ENCODE measurements at regions not wholly inside any gene's neighbourhood (a gene's known extent, or its start where the extent isn't known, plus 50 kb on each side); places are given as distances from the start of the nearest gene placed in this dataset.
"Not testable (repeated sequence)": the region's sequence is repeated elsewhere in the genome, so short reads cannot be mapped to it uniquely, and the experiment has no call there.

DNA sequence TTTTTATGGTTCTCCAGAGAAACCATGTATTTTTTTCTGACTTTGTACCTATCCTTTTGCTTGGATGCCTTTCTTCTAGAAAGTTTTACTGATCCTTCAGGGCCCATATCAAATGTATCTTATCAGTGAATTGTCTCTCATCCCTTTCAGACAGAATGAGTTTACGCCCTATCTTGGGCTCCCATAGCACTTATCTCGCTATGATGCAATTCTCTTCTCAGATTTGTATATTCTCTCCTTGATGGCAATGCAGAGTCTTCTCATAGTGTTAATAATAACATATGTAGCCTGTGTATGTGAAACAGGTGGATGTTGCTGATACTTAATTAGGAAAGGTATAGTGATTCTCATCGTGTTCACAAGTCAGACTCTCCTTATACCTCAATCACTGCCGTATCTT, 336.2 kb downstream of the UTRN start:
- DNase-seq = no peak

DNA sequence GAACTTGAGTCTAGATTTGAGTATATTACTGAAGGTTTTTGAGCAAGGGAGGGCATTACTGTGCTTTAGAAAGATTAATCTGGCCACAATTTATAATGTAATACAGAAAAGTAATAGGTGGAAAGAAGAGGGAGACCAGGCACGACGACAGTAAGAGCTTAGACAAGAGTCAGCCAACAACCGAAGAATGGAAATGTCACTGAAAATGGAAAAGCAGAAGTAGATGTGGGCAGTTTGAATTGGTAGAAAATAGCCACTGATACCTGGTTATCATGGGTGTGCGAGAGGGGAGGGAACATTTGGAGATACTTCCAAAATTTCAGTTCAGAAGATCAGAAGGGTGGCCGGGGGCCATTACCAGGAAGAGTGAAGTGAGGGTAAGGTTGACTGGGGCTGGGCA, 339.1 kb downstream of the UTRN start:
- DNase-seq = no peak

DNA sequence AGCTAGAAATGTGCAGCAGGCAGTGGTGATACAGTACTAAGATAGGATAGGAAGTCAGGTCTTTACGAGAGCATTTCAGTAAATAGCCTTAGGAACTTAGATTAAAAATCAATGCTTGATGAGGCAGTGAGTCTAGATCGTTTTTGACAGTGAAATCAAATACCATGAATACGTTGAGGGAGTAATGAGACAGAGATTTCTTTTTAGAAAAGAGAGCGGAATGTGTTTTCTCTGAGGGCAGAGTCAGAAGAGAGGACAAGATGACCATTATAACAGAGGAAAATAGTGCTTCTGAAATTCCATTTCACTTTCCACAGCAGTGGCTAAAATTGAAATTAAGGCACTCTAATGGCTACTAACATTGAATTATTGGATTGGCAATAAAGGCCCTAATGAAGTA, 339.6 kb downstream of the UTRN start:
- no peak for DNase-seq

DNA sequence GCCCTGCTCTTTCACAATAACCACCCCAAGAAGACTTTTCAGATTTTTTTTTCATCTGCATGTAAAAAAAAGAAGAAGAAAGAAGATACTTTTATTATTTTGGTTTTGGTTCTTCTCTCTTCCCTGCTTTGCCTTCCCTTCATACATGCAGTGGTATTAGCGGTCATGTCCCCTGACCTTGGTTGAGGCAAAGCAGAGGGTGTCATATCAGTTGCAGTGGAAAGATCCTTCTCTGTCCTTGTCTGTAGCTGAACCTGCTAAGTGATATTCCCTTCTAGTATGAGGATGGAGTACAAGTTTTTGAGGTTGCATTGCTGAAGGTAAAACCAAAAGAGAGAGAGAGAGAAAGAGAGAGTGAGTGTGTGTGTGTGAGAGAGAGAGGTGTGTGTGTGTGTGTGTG, 345.7 kb downstream of the UTRN start:
- no peak for DNase-seq

DNA sequence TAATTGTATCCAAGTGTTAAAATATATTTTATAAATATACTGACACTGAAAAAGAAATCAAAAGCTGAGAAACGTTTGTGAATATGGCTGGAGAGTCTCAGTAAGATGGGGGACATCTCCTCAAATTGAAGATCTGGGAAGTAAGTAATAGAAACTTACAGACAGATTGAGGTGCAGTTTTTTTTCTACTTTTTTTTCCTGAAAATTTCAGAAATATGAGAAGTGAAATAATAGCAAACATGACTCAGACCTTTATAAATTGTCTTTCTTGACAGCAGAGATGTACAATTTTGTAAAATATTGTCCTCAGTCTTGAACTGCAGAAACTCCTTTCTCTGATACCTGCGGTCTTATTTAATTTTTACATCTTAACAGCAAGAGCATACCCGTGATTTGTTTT, 347.1 kb downstream of the UTRN start:
- no peak for DNase-seq

DNA sequence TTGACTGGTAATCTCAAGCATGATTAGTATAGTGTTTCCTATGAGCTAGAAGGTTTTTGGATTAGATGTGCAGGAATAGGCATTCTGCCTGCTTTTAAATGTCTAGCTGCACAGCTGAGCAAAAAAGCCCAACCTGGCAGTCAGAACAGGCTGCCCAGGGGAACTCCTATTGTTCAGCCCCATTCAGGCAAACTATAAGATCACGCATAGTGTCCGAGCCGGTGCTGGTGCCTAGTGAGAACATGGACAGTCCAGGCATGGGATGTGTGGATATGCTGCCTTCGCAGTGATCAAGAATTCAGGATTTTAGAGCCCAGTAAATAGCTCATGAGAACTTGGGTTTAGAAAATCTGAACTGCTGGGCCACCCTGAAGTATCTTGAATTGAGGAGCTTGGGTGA, 348.8 kb downstream of the UTRN start:
- no peak for DNase-seq

DNA sequence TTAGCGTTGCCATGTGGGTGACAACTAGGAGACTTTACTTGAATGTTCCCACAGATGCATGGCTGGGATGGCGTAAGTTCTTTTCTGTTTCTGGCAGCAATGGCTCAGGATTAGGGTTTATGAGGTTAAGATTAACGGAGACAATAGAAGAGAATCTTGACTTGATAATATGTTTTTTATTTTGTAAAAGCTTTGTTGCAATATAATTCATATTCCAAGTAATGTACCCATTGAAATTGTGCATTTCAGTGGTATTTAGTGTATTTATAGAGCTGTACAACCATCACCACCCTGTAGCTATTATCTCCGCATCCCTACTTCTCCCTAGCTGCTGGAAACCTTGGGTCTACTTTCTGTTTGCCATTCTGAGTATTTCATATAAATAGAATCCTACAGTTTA, 349.2 kb downstream of the UTRN start:
- no peak for DNase-seq

DNA sequence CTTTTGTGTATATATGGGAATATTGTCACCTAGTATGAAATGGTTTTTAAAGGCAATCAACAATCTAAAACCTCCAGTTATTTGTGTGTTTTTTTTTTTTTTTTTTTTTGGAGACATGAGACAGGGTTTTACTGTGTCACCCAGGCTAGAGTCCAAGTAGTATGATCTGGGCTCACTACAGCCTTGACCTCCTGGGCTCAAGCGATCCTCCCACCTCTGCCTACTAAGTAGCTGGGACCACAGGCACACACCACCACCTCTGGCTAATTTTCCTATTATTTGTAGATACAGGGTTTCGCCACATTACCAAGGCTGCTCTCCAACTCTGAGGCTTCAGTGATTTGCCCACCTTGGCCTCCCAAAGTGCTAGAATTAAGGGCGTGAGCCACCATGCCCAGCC, 349.9 kb downstream of the UTRN start:
- no peak for DNase-seq

DNA sequence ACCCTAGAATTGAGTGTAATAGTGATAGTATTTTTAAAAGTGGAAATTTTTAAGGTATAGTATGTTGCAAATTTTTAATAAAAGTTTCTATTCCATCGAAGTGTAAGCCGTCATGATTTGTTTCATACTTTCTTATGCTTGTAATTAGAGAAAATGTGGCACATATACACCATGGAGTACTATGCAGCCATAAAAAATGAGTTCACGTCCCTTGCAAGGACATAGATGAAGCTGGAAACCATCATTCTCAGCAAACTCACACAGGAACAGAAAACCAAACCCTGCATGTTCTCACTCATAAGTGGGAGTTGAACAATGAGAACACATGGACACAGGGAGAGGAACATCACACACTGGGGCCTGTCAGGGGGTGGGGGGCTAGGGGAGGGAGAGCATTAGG, 350.9 kb downstream of the UTRN start:
- not testable (repeated sequence) for DNase-seq

DNA sequence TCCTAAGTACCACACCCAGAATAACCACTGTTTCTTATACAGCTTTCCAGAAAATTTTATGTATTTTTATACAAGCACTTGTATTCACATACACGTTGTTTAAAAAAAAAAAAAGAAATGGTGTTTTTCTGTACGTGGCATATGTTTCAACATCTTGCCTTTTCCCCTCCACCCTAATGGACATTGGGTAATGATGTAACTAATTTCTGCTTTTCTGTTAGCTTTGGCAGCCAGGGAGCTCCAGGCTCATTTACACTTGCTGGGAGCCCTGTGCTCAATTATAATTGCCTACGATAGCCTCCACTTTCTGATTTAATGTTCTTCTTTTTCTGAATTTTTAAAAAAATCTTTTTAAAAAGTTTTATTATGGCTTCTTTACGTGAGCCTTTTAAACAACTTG, 352.4 kb downstream of the UTRN start:
- no peak for DNase-seq

DNA sequence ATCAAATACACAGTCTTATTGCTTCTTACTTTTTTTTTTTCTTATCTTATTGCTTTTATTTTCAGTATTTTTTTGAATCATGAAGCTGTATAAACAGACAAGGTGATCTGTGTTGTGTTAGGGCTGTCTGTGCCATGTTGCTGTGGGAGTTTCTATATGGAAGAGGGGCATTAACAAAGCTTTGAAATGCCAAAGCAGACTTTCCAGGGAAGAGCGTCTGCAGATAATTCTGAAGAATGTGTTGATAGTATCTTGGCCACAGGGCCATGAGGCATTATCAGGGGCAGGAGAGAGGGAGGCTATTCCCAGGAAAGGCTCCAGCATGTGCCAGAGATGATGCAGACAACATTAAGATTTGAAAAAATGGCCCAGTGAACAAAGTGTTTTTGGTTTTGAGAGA, 354.5 kb downstream of the UTRN start:
- DNase-seq = no peak

DNA sequence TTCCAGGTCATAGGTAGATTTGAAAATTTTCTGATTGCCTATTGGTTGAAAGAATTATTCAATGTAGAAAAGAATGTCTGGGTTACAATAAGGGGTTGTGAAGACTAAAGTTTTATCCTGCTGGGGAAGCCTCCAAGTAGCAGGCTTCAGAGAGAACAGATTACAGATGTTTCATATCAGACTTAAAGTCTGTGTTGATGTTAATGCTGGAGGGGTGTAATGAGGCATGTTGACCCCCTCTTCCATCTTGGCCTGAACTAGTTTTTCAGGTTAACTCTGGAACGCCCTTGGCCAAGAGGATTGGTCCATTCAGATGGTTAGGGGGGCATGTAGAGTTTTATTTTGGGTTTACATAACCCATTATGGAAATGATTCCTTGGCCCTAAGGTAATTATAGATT, 356.2 kb downstream of the UTRN start:
- no peak for DNase-seq

DNA sequence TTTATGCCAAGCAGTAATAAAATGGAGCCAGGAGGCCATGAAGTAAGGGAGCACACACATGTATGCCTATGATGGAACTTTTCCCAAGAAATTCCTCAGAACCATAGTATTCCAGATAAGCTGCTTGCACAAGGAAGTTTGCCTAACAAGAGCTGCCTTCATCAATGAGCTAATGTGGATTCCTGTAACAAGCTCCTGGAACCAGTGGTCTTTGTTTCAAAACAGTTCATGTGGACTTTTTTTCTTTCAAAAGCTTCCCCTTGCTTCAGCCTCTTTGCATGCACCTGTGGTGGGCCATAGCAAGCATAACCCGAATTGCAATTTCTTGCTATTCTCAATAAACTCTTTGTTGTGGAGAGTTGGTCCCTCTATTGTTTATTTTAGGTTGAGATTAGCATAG, 359.6 kb downstream of the UTRN start:
- DNase-seq = no peak

DNA sequence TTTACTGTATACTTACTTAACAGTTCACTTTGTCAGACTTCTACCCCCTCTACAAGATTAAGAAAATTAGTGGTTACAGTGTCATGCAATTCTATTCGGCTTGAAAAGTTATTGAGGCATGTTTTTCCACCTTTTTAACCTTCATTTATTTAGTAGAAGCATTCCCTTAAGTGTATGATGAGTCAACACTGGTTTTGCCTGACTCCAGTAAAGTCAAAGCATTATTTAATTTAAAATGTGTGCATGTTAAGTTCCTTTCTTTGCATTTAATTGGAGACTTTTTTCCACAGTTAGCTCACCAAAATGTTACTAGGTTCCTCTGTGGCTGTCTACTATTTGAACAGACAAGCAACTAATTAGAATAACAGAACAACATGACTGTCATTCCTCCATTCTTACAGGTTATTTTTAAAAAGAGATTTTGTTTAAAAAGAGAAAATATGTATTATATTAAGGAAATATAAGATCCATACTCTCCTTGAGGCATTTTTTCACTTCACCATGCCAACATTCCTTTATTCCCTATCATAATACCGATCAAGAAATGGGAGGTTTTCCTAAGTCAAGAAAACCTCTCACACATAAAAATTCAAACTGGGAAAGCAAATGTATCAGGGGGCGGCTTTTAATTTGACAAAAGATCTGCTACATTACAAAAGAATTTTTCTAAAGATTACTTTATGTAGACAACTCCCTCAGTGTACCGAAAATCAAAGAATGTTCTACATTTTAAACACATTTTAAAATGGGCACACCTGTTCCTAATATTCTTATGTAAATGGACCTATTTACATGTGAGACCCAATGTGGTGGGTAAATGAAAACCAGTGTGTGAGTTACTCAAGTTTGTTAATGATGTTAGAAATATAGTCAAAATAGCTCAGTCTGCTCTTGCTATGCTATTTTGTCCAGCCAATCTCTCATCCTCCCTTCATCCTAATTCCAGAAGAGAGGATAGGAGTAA, 361.2 kb downstream of the UTRN start:
- peak; percentile 25 for DNase-seq

DNA sequence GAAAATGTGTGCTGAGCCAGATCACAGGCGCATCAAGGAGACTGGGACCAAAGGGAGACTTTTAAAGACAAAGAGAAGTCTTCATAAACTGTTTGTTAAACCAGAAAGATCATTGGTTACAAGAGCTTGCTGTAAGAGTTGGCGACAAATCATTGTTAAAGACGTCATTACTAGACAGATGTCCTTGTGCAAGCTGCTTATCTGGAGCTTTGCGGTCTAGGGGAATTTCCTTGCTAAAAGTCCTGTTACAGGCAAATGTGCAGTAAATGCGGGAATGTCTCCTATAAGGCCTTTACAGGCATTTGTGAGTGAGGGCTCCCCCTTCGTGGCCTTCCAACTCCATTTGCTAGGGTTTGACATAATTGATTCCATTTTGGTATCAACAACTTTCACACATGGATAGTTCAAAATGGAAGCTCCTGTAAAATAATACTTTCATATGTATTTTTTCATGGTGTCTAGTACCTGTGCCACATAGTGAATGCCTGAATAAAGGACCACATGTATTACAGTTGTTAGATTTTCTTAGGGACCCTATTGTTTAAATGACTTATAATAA, 362.4 kb downstream of the UTRN start:
- peak; percentile 29 for DNase-seq

DNA sequence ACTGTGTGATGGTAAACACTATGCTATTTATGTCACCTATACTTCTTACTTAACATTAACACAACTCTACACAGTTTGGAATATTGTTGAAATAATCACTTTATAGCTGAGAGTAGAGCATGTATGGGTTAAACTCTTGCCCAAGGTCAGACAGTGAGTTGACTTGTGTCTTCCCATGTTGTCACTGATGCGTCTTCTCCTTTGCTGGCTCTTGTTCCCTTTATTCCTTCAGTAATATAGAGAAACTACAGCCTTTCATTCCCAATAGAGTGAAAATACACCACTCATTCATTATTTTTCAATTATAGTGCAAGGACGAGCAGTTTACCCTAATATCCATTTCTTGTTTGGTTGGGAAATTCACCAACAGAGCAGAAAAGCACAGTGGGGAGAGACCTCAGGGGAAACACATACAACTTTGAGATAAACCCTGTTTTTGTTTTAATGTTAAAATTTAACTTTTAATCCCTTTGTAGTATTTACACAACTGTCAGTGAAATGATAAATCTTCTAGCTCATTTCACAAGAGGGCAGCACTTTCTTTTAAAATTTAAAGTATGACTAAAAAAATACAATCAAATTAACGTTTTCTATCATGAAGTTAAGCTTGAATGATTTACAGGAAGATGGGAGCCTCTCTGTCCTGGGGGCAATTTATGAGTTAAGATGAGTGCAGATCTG, 363.0 kb downstream of the UTRN start:
- DNase-seq = no peak

DNA sequence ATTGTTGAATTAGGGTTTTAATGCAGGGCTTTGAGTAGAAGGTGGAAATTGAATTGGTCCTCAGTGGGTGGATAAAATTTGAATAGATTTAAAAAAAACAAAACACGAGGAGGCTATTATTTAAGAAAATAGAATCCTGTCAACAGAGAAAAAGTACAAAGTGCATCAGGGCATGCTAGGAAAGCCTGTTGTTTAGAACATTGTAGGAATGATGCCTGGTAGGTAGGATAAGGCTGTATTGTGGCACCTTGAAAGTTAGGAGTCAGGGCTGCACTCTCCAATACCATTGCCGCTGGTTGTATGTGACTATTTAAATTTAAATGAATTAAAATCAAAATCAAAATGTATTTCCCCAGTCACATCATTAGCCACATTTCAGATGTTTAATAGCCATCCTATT, 363.9 kb downstream of the UTRN start:
- no peak for DNase-seq

DNA sequence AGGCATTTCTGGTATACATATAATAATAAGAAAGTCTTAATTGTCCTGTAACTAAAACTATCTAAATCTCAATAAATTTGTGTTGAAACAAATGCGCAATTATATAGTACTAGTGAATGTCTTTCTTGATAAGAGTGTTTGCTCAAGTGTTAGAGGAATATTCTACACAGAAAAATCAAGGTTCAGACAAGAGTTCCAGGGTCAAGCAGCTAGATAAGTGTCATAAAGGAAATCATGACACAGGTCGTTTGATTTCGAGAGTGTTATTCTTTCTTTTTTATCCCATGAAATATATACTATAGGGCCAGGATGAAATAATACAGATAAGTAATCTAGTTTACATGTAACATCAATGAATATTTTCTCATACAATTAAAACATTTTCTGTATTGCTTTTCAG, 366.1 kb downstream of the UTRN start:
- DNase-seq = no peak

DNA sequence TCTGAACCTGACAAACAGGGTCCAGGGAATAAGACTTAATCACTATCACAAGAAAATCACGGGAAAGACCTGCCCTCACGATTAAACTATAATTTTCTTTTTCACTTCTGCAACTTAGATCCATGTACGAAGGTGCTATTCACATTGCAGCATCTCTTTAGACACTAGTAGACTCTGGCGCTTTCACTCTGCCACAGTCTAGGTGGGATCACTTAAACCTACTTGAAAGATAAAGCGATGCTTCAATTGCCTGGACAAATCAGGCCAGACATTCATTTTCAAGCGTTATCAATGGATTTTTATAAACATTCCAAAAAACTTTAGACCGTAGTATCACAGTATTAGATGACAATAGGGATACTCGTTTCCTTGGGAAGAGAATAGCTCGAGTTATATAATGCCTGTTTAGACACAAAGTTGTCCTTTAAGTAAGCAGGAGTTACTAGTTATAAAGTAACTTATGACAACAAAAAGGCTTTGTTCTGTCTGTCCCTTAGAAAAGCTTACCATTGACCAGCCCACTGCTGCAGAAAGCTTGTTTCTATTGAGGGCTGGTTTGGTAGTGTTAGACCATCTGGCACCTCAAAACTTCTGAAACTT, 367.3 kb downstream of the UTRN start:
- no peak for DNase-seq

DNA sequence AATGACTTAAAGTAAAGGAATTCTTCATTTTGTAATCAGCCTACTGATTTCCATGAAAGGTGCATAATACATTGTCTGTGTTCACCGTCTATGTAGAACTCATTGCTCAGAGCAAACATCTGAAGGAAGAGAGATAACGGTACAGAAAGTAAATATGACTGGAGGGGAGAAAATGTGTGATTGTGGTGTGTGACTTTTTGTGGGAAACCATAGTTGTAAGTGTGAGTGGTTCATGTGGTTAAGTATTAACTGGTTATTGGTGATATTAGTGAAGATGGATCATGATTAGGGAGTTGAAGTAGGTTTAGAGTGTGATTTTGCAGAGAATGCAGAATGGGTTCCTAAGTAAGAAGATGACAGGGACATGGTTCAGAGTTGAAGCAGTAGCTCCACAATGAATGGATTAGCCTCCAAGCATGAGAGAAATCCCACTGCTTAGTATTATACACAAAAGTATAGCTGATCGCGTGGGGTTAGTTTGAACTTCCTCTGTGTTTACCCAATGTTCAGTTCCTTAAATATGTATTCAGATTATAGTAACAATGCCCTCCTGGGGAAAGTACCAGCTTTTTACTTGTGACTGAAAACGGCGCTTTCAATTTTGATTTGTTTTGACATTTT, 368.9 kb downstream of the UTRN start:
- DNase-seq = no peak

DNA sequence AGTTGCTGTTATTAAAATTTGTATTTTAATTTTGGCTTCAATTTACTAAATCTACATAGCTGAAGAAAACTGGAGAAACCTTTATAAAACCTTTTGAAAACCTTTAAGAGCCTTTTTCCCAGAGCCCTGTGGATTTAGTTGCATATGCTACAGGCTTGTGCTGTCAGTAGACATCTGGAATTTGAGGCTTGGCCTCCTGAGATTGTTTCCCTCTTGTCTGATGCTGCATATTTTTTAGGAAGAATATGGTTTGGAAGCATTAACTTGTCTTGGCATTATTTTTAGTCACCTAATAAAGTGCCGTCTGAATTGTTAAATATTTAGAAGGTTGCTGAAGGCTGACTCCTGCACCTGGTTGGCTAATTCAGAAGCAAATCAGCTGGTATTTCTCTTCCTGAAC, 369.4 kb downstream of the UTRN start:
- no peak for DNase-seq

DNA sequence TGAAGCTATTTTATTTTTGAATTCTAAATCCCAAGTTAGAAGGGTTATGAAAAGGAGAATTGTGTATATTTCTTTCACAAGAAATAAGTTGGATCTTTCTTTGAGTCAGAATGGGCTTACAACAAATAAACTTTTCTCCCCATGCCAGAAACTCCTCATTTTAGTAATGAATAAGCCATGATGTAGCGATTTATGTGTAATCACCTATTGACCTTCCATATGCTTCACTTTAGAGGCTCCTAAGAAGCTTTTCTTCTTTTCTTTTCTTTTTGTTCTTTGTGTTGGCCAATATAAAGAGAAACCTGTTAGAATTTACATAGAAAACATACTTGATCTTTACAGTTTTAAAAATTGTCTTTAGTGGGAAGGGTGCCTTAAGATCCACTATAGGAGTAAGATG, 370.2 kb downstream of the UTRN start:
- peak; percentile 25 for DNase-seq

DNA sequence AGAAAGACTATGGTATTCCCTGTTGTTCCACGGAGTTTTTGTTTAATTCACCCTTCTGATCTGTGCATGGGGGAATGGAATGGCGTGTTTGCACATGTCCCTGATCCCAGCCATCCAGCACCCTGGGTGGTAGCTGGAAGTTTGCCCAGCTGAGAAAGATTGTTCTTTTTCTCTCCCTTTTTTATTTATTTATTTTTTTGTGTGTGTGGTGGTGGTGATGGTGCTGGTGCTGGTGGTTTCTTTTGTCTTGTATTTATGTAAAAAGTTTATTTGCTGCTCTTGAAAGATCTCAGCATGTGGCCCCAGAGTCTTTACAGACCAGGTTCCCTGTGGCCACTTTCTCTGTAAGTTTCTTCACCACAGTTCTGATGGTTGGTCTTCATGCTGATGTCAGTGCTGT, 372.6 kb downstream of the UTRN start:
- peak; percentile 45 for DNase-seq
